Astrocyte of the spinal cord (primary cell): ENCODE measurements at regions not wholly inside any gene's neighbourhood (a gene's known extent, or its start where the extent isn't known, plus 50 kb on each side); places are given as distances from the start of the nearest gene placed in this dataset.

Source experiments
- DNase-seq: peaks from one replicate; pipeline ENCODE4 v3.0.0; 2011; ENCODE audit warnings: low read depth, low spot score
- H3K4me3 ChIP-seq: 2 replicates; pipeline ENCODE4 v1.5.1; 2011; ENCODE audit warnings: low read depth, mild to moderate bottlenecking, low read length, moderate library complexity
- in situ Hi-C: cut with HindIII; loops from 2 replicates; pipeline ENCODE4 v1.10.0; 2017; ENCODE audit warnings: low sequenced_read_pairs
- TF ChIP-seq, protein P1 (sequence below): IDR thresholded peaks from 2 replicates; pipeline ENCODE4 v1.5.1; 2012; ENCODE audit warnings: low read depth, mild to moderate bottlenecking, low read length, inconsistent platforms

DNA sequence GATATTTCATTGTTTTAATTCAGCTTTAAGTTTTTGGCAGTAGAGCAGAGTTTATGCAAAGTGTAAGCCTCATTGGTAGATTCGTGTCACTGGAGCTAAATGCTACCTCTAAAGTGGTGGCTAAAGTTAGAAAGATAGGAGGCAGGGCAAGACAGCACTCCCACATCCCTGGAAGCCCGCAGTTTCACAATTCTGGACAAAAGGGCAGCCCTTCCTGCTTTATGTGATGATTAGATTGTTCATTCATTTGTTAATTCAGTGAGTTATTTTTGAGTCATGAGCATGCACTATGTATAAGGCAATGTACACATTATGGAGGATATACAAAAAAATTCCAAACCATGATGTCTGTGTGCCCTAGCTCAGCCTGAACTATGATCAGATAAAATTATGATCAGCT is 52.1 kb upstream of the EIF3M start:
- no peak for DNase-seq
- TF ChIP-seq, protein P1, sequence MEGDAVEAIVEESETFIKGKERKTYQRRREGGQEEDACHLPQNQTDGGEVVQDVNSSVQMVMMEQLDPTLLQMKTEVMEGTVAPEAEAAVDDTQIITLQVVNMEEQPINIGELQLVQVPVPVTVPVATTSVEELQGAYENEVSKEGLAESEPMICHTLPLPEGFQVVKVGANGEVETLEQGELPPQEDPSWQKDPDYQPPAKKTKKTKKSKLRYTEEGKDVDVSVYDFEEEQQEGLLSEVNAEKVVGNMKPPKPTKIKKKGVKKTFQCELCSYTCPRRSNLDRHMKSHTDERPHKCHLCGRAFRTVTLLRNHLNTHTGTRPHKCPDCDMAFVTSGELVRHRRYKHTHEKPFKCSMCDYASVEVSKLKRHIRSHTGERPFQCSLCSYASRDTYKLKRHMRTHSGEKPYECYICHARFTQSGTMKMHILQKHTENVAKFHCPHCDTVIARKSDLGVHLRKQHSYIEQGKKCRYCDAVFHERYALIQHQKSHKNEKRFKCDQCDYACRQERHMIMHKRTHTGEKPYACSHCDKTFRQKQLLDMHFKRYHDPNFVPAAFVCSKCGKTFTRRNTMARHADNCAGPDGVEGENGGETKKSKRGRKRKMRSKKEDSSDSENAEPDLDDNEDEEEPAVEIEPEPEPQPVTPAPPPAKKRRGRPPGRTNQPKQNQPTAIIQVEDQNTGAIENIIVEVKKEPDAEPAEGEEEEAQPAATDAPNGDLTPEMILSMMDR, result no peak
- in situ Hi-C loops, result no loop called here
- H3K4me3 ChIP-seq, result no peak overlapping the region

DNA sequence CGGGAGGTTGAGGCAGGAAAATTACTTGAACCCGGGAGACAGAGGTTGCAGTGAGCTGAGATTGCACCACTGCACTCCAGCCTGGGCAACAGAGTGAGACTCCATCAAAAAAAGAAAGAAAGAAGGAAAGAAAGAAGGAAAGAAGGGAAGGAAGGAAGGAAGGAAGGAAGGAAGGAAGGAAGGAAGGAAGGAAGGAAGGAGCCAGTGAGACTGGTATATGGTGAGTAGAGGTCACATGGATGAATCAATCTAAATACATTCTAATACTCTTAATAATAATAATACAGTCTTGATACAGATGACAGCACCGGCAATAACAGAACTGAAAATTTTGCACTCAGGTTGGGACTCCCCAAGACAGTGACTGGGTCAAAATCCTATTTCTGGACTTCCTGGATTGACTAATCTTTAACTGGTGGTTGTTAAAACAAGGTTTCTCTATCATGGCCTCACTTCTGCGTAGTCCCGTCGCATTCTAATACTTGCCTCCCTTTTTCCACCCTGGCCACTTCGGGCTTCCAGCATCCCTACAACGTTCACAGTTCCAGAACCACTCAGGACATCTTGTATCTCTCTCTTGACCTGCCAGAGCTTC is 53.5 kb upstream of the EIF3M start:
- in situ Hi-C loops, result no loop called here
- H3K4me3 ChIP-seq, result no peak overlapping the region
- DNase-seq, result no peak
- TF ChIP-seq, protein P1, result no peak

DNA sequence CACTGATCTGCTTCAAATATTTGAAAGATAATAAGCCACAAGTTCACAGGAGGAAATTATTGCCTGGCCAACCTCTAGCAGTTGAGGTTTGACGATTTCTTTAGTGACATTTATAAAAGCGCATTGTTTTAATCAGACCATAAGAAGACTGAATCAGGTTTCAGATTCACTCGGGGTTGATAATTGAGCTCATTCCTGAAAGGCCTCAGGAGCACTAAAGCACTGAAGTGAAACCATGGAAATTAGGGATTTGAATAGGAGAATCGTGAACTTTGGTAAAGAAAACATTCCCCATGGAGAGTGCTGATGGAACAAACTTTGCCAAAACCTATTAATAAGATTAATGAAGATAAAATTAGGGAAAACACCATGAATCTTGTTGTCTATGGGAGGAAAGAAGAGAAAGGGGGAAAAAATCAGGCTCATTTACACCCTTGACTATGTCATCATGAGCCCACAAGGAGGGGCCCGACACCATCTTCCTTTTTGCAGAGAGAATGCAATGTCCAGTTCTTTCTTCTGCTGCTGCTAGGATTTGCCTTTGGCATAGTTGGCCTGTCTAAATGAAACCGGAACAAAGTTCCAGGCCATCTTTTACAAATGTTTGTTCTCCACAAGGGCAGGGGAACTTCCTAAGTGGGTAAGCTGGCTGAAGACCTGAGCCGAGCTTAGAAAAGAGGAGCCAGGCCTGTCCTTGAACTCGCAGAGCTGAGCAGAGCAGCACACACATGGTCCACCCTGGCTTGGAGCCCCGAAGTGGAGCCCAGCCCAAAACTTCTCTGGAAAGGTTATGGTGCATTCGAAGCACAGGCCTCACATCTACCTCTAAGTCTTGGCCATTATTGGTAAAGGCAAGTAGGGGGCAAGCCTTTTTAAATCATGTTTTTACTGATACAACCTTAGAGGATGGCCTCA is 56.1 kb upstream of the EIF3M start:
- peak; percentile 3 for DNase-seq
- H3K4me3 ChIP-seq, result no peak overlapping the region
- TF ChIP-seq, protein P1, result no peak
- in situ Hi-C loops, result no loop called here

DNA sequence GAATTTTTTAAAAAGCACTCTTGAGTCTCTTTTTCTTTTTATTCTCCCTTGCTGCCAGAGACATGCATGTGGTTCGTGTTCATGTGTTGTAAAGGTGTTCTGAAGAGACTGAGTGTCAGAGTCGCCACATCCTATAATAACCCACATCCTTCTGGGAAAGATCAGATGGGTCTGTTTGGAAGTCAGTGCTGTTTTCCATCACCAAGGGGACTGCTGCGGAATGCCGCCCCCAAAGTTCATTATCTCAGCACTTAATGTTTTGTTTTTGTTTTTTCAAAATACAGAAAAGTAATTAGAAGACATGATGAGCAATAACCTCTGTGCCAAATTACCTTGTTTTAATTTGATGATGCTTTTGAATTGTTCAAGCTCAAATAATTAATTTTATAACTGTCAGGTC is 56.9 kb upstream of the EIF3M start:
- DNase-seq, result no peak
- TF ChIP-seq, protein P1, result no peak
- no peak overlapping the region for H3K4me3 ChIP-seq
- in situ Hi-C loops, result no loop called here

DNA sequence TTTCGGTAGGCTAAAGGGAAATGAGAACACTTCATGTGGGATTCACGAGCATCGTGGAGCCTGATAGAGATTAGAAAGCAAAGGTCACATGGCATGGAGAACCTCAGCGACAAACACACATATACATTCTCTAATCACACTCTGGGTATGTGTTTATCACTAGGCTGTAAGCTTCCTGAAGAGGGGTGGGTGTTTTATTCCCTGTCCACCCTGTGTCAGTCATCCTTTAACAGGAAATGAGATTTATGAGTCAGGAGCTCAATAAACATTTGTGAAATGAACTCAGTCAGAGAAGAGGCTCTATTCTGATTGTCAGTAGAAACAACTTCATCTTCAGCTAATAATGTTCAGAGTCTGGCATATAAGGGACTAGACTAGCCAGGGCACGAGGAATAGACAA is 71.7 kb upstream of the EIF3M start:
- TF ChIP-seq, protein P1, result no peak
- DNase-seq, result no peak
- no peak overlapping the region for H3K4me3 ChIP-seq
- in situ Hi-C loops, result no loop called here

DNA sequence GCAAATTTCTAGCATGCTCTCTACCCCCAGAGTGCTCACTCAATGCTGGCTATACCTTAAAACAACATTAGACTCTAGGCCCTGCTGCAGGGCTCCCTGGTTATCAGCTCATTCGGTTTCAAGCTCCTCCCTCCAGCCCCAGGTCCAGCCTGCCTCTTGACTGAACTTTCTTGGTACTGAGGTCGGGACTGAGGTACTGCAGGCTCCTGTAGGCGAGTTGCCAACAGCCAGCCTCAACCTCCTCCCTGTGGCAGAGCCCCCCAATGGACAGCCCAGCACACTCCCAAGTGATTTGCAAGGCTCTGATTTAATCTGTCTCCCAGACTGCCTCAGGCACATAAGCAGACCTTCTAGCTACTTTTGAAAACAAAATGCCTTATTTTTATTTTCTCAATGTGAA is 73.6 kb upstream of the EIF3M start:
- in situ Hi-C loops, result no loop called here
- no peak overlapping the region for H3K4me3 ChIP-seq
- no peak for DNase-seq
- TF ChIP-seq, protein P1, result no peak
